ENCODE measurements at regions not wholly inside any gene's neighbourhood (a gene's known extent, or its start where the extent isn't known, plus 50 kb on each side); places are given as distances from the start of the nearest gene placed in this dataset.
"Not testable (repeated sequence)": the region's sequence is repeated elsewhere in the genome, so short reads cannot be mapped to it uniquely, and the experiment has no call there.

DNA sequence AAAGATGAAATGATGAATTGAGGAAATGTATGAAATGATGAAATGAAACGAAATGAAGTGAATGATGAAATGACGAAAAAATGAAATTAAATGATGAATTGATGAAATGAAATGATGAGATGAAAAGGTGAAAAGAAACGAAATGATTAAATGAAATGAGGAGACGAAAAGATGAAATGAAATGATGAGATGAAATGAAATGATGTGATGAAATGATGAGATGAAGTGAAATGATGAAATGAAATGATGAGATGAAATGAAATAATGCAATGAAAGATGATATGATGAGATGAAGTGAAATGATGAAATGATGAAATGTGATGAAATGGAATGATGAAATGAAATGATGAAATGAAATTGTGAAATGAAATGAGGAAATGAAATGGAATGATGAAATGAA, 469.7 kb downstream of the FAM72C start:
- not testable (repeated sequence) for TF ChIP-seq CTCF (conservative IDR thresholded peaks at IDR 0.05; ENCODE audit: low read depth in 2 of 2); EZH2 (IDR thresholded peaks at IDR 0.05; ENCODE audit: low read depth, unreplicated experiment); EZH2phosphoT487 (IDR thresholded peaks at IDR 0.05; ENCODE audit: unreplicated experiment); ZNF331 (CRISPR knock-in tag; IDR thresholded peaks at IDR 0.05; ENCODE audit: low read depth); REST (IDR thresholded peaks at IDR 0.05; ENCODE audit: unreplicated experiment)

Data from GM23338 (cell line).